Gastrocnemius medialis (tissue), 4 donors: ENCODE measurements at regions not wholly inside any gene's neighbourhood (a gene's known extent, or its start where the extent isn't known, plus 50 kb on each side); places are given as distances from the start of the nearest gene placed in this dataset.

Experiments
- POLR2A ChIP-seq, 2 donors: fragments of 450-650 bp; IDR thresholded peaks; one replicate each; pipeline ENCODE4 v1.6.1; 2017; ENCODE audit warnings: antibody characterized with exemption in 2 of 2, mild to moderate bottlenecking in 2 of 2, moderate library complexity in 2 of 2
- TF ChIP-seq, protein P1 (sequence below), 5 experiments: fragments of 450-650 bp in 3 of 5; fragments of 200-600 bp in 2 of 5; sonication (generic) in 2 of 5; IDR thresholded peaks in 4 of 5; conservative IDR thresholded peaks in 1 of 5; 1 replicate in 4 of 5; 2 replicates in 1 of 5; pipeline ENCODE4 v1.5.1; 2016 to 2019; ENCODE audit warnings: antibody characterized with exemption in 5 of 5, mild to moderate bottlenecking in 3 of 5, moderate library complexity in 3 of 5

- no peak for TF ChIP-seq POLR2A (IDR thresholded peaks at IDR 0.05)
- TF ChIP-seq, protein P1, sequence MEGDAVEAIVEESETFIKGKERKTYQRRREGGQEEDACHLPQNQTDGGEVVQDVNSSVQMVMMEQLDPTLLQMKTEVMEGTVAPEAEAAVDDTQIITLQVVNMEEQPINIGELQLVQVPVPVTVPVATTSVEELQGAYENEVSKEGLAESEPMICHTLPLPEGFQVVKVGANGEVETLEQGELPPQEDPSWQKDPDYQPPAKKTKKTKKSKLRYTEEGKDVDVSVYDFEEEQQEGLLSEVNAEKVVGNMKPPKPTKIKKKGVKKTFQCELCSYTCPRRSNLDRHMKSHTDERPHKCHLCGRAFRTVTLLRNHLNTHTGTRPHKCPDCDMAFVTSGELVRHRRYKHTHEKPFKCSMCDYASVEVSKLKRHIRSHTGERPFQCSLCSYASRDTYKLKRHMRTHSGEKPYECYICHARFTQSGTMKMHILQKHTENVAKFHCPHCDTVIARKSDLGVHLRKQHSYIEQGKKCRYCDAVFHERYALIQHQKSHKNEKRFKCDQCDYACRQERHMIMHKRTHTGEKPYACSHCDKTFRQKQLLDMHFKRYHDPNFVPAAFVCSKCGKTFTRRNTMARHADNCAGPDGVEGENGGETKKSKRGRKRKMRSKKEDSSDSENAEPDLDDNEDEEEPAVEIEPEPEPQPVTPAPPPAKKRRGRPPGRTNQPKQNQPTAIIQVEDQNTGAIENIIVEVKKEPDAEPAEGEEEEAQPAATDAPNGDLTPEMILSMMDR (IDR thresholded peaks at IDR 0.05 in 4 of 5, conservative IDR thresholded peaks at IDR 0.05 in 1 of 5), result no peak
These were observed 132.0 kb downstream of the QPCT start for GRCh38 chr2:37476411-37476810.
